HEK293 (cell line): ENCODE measurements at regions not wholly inside any gene's neighbourhood (a gene's known extent, or its start where the extent isn't known, plus 50 kb on each side); places are given as distances from the start of the nearest gene placed in this dataset.
A peak's percentile ranks its signal among the peaks of the same experiment; 100 is the strongest.

Source experiments
- FEZF1 ChIP-seq: fragments of 450-650 bp; formaldehyde crosslinking; IDR thresholded peaks from 2 replicates; pipeline ENCODE4 v1.5.1; 2016; ENCODE audit warnings: missing biosample characterization, missing genetic modification characterization
- HIC1 ChIP-seq: fragments of 450-650 bp; formaldehyde crosslinking; IDR thresholded peaks from 2 replicates; pipeline ENCODE4 v1.5.1; 2016; ENCODE audit warnings: missing biosample characterization, missing genetic modification characterization
- PATZ1 ChIP-seq: fragments of 450-650 bp; formaldehyde crosslinking; IDR thresholded peaks from 2 replicates; pipeline ENCODE4 v1.5.1; 2016; ENCODE audit warnings: missing biosample characterization, missing genetic modification characterization
- PRDM1 ChIP-seq: fragments of 450-650 bp; formaldehyde crosslinking; IDR thresholded peaks from 2 replicates; pipeline ENCODE4; 2016; ENCODE audit warnings: missing biosample characterization, missing genetic modification characterization
- PRDM2 ChIP-seq: fragments of 450-650 bp; formaldehyde crosslinking; IDR thresholded peaks from 2 replicates; pipeline ENCODE4 v1.5.1; 2016; ENCODE audit warnings: missing biosample characterization, missing genetic modification characterization, borderline replicate concordance
- SP3 ChIP-seq: fragments of 450-650 bp; formaldehyde crosslinking; IDR thresholded peaks from 2 replicates; pipeline ENCODE4 v1.5.1; 2016; ENCODE audit warnings: missing biosample characterization, missing genetic modification characterization
- ZFP37 ChIP-seq: fragments of 450-650 bp; formaldehyde crosslinking; IDR thresholded peaks from 2 replicates; pipeline ENCODE4 v1.5.1; 2016; ENCODE audit warnings: missing biosample characterization, missing genetic modification characterization
- ZNF10 ChIP-seq: fragments of 450-650 bp; formaldehyde crosslinking; IDR thresholded peaks from 2 replicates; pipeline ENCODE4 v1.5.1; 2017; ENCODE audit warnings: missing biosample characterization, missing genetic modification characterization
- ZNF114 ChIP-seq: fragments of 450-650 bp; formaldehyde crosslinking; IDR thresholded peaks from 2 replicates; pipeline ENCODE4 v1.5.0; 2017; ENCODE audit warnings: missing biosample characterization, missing genetic modification characterization
- ZNF132 ChIP-seq: fragments of 450-650 bp; formaldehyde crosslinking; IDR thresholded peaks from 2 replicates; pipeline ENCODE4 v1.5.1; 2017; ENCODE audit warnings: missing biosample characterization, missing genetic modification characterization, borderline replicate concordance
- ZNF133 ChIP-seq: fragments of 450-650 bp; formaldehyde crosslinking; IDR thresholded peaks from 2 replicates; pipeline ENCODE4 v1.5.1; 2016; ENCODE audit warnings: missing biosample characterization, missing genetic modification characterization
- ZNF16 ChIP-seq: fragments of 450-650 bp; formaldehyde crosslinking; IDR thresholded peaks from 2 replicates; pipeline ENCODE4 v1.5.1; 2016; ENCODE audit warnings: low read depth, missing biosample characterization, missing genetic modification characterization
- ZNF184 ChIP-seq: fragments of 450-650 bp; IDR thresholded peaks from 2 replicates; pipeline ENCODE4 v1.5.1; 2018; ENCODE audit warnings: missing biosample characterization, mild to moderate bottlenecking, missing genetic modification characterization
- ZNF302 ChIP-seq: fragments of 450-650 bp; formaldehyde crosslinking; IDR thresholded peaks from 2 replicates; pipeline ENCODE4 v1.5.1; 2016; ENCODE audit warnings: missing biosample characterization, missing genetic modification characterization, low read depth
- ZNF394 ChIP-seq: fragments of 450-650 bp; formaldehyde crosslinking; IDR thresholded peaks from 2 replicates; pipeline ENCODE4 v1.5.1; 2016; ENCODE audit warnings: missing biosample characterization, missing genetic modification characterization, mild to moderate bottlenecking, moderate library complexity, borderline replicate concordance
- ZNF549 ChIP-seq: fragments of 450-650 bp; IDR thresholded peaks from 2 replicates; pipeline ENCODE4 v1.5.1; 2018; ENCODE audit warnings: missing biosample characterization, missing genetic modification characterization, mild to moderate bottlenecking, inconsistent platforms, moderate library complexity
- ZNF580 ChIP-seq: fragments of 450-650 bp; formaldehyde crosslinking; IDR thresholded peaks from 2 replicates; pipeline ENCODE4 v1.5.1; 2016; ENCODE audit warnings: missing biosample characterization, missing genetic modification characterization
- ZNF610 ChIP-seq: fragments of 450-650 bp; formaldehyde crosslinking; IDR thresholded peaks from 2 replicates; pipeline ENCODE4 v1.5.1; 2016; ENCODE audit warnings: missing biosample characterization, missing genetic modification characterization, borderline replicate concordance
- ZNF654 ChIP-seq: fragments of 450-650 bp; formaldehyde crosslinking; IDR thresholded peaks from 2 replicates; pipeline ENCODE4 v1.5.1; 2016; ENCODE audit warnings: low read depth, missing biosample characterization, missing genetic modification characterization
- ZNF660 ChIP-seq: fragments of 450-650 bp; IDR thresholded peaks from 2 replicates; pipeline ENCODE4 v1.5.1; 2018; ENCODE audit warnings: missing biosample characterization, mild to moderate bottlenecking, missing genetic modification characterization
- ZNF692 ChIP-seq: fragments of 450-650 bp; formaldehyde crosslinking; IDR thresholded peaks from 2 replicates; pipeline ENCODE4 v1.5.1; 2016; ENCODE audit warnings: missing biosample characterization, missing genetic modification characterization
- ZNF704 ChIP-seq: fragments of 450-650 bp; formaldehyde crosslinking; IDR thresholded peaks from 2 replicates; pipeline ENCODE4 v1.5.1; 2016; ENCODE audit warnings: missing biosample characterization, missing genetic modification characterization
- ZNF768 ChIP-seq: fragments of 450-650 bp; formaldehyde crosslinking; IDR thresholded peaks from 2 replicates; pipeline ENCODE4 v1.5.1; 2018; ENCODE audit warnings: missing biosample characterization, mild to moderate bottlenecking, missing genetic modification characterization
- ZNF776 ChIP-seq: fragments of 450-650 bp; formaldehyde crosslinking; IDR thresholded peaks from 2 replicates; pipeline ENCODE4 v1.5.0; 2017; ENCODE audit warnings: missing biosample characterization, missing genetic modification characterization, borderline replicate concordance

- TF ChIP-seq ZNF10, result peak; percentile 81
- TF ChIP-seq ZNF302 (tag by site-specific recombination), result no peak
- no peak for TF ChIP-seq SP3
- TF ChIP-seq ZNF610 (tag by site-specific recombination), result no peak
- peak; percentile 91 for TF ChIP-seq ZNF660
- peak; percentile 55; the same call in 1 of the 2 replicates for TF ChIP-seq ZNF580 (tag by site-specific recombination)
- TF ChIP-seq PRDM2 (tag by site-specific recombination), result no peak
- TF ChIP-seq ZNF394 (tag by site-specific recombination), result peak; percentile 56; the same call in 1 of the 2 replicates
- no peak for TF ChIP-seq ZNF114 (tag by site-specific recombination)
- no peak for TF ChIP-seq HIC1 (tag by site-specific recombination)
- TF ChIP-seq ZNF132 (tag by site-specific recombination), result no peak
- TF ChIP-seq ZNF16, result no peak
- TF ChIP-seq FEZF1 (tag by site-specific recombination), result no peak
- 0 out of 2 replicates have a peak, but pooled peaks have one; percentile 39 for TF ChIP-seq ZNF692
- TF ChIP-seq ZNF549 (tag by site-specific recombination), result no peak
- no peak for TF ChIP-seq ZNF776 (tag by site-specific recombination)
- no peak for TF ChIP-seq ZNF704 (tag by site-specific recombination)
- TF ChIP-seq ZNF184 (tag by site-specific recombination), result peak; percentile 64
- no peak for TF ChIP-seq ZFP37
- TF ChIP-seq ZNF654 (tag by site-specific recombination), result no peak
- no peak for TF ChIP-seq ZNF768 (tag by site-specific recombination)
- 0 out of 2 replicates have a peak, but pooled peaks have one; percentile 31 for TF ChIP-seq PATZ1 (tag by site-specific recombination)
- peak; percentile 14; the same call in 1 of the 2 replicates for TF ChIP-seq PRDM1 (tag by site-specific recombination)
- no peak for TF ChIP-seq ZNF133 (tag by site-specific recombination)
These were observed 121.1 kb downstream of the TRIM27 start (continued) for GRCh38 chr6:28802417-28803336.
